ENCODE measurements at regions not wholly inside any gene's neighbourhood (a gene's known extent, or its start where the extent isn't known, plus 50 kb on each side); places are given as distances from the start of the nearest gene placed in this dataset.

GRCh38 chr14:101249676-101250036 is 311.6 kb upstream of the DIO3 start:
- Histone ChIP-seq H3K27ac (no peak overlapping the region), H3K36me3 (no peaks in the 10 kb centered on the region), H3K9me3 (no peaks in the 10 kb centered on the region), H3K4me3 (no peak overlapping the region), H3K4me1 (replicated peaks) (no peaks in the 10 kb centered on the region), H3K27me3 (replicated peaks; ENCODE audit: insufficient read depth) (no peaks in the 10 kb centered on the region)
- intact Hi-C loops (cut with DNase I), result no loop called here
- no peak for DNase-seq (ENCODE audit: low spot score)
- 84% methylated on average over 8 of the region's 8 CpGs for WGBS
- TF ChIP-seq CTCF (IDR thresholded peaks at IDR 0.05) (no peak), POLR2AphosphoS5 (IDR thresholded peaks at IDR 0.05) (no peak), POLR2A (IDR thresholded peaks at IDR 0.05) (no peak)

- 73% methylated on average over 17 of the region's 17 CpGs for WGBS
- Histone ChIP-seq H3K4me1 (replicated peaks) (no peaks in the 10 kb centered on the region), H3K9me3 (no peaks in the 10 kb centered on the region), H3K27ac (no peak overlapping the region), H3K27me3 (replicated peaks; ENCODE audit: insufficient read depth) (no peaks in the 10 kb centered on the region), H3K36me3 (no peaks in the 10 kb centered on the region), H3K4me3 (no peak overlapping the region)
- no peak for DNase-seq (ENCODE audit: low spot score)
- TF ChIP-seq POLR2A (IDR thresholded peaks at IDR 0.05) (no peak), POLR2AphosphoS5 (IDR thresholded peaks at IDR 0.05) (no peak), CTCF (IDR thresholded peaks at IDR 0.05) (no peak)
- intact Hi-C loops (cut with DNase I), result no loop called here
Measured at GRCh38 chr14:101250336-101250947, 310.9 kb upstream of the DIO3 start.

- no peaks in the 10 kb centered on the region for H3K36me3 ChIP-seq
- intact Hi-C loops (cut with DNase I), result no loop called here
- DNase-seq (ENCODE audit: low spot score), result no peak
- H3K4me3 ChIP-seq, result no peak overlapping the region
- H3K4me1 ChIP-seq (replicated peaks), result no peaks in the 10 kb centered on the region
- H3K27ac ChIP-seq, result no peak overlapping the region
- no peaks in the 10 kb centered on the region for H3K9me3 ChIP-seq
- H3K27me3 ChIP-seq (replicated peaks; ENCODE audit: insufficient read depth), result no peaks in the 10 kb centered on the region
- TF ChIP-seq CTCF (IDR thresholded peaks at IDR 0.05), result no peak
- no peak for TF ChIP-seq POLR2A (IDR thresholded peaks at IDR 0.05)
- no peak for TF ChIP-seq POLR2AphosphoS5 (IDR thresholded peaks at IDR 0.05)
- 93% methylated on average over 15 of the region's 15 CpGs for WGBS
Measured at GRCh38 chr14:101250948-101251811, 310.1 kb upstream of the DIO3 start.

- Histone ChIP-seq H3K36me3 (no peaks in the 10 kb centered on the region), H3K9me3 (no peaks in the 10 kb centered on the region), H3K27ac (no peak overlapping the region), H3K27me3 (replicated peaks; ENCODE audit: insufficient read depth) (no peaks in the 10 kb centered on the region), H3K4me3 (no peak overlapping the region), H3K4me1 (replicated peaks) (no peaks in the 10 kb centered on the region)
- TF ChIP-seq CTCF (IDR thresholded peaks at IDR 0.05), result no peak
- no peak for TF ChIP-seq POLR2A (IDR thresholded peaks at IDR 0.05)
- TF ChIP-seq POLR2AphosphoS5 (IDR thresholded peaks at IDR 0.05), result no peak
- WGBS, result 86% methylated on average over 15 of the region's 15 CpGs
- no peak for DNase-seq (ENCODE audit: low spot score)
- intact Hi-C loops (cut with DNase I), result no loop called here
Measured at GRCh38 chr14:101251812-101252442, 309.4 kb upstream of the DIO3 start.

Data from prostate gland (tissue), 2 donors.